ENCODE measurements at regions not wholly inside any gene's neighbourhood (a gene's known extent, or its start where the extent isn't known, plus 50 kb on each side); places are given as distances from the start of the nearest gene placed in this dataset.

GRCh38 chr10:117627561-117627960 is 85.0 kb downstream of the EMX2 start:
- TF ChIP-seq CTCF (IDR thresholded peaks at IDR 0.05) (no peak), POLR2AphosphoS5 (IDR thresholded peaks at IDR 0.05) (no peak), POLR2A (IDR thresholded peaks at IDR 0.05) (no peak)
